Ishikawa (cell line): ENCODE measurements at regions not wholly inside any gene's neighbourhood (a gene's known extent, or its start where the extent isn't known, plus 50 kb on each side); places are given as distances from the start of the nearest gene placed in this dataset.

Source experiments
- CREB1 ChIP-seq: IDR thresholded peaks from 2 replicates; pipeline ENCODE4 v1.6.1; 2012; ENCODE audit warnings: low read depth
- EGR1 ChIP-seq: IDR thresholded peaks from 2 replicates; pipeline ENCODE4 v1.6.1; 2012
- EP300 ChIP-seq: IDR thresholded peaks from 2 replicates; pipeline ENCODE4 v1.6.1; 2012; ENCODE audit warnings: borderline replicate concordance
- MAX ChIP-seq: IDR thresholded peaks from 2 replicates; pipeline ENCODE4 v1.6.1; 2012
- YY1 ChIP-seq: IDR thresholded peaks from 2 replicates; pipeline ENCODE4 v1.6.1; 2012; ENCODE audit warnings: low read depth

- TF ChIP-seq MAX, result no peak
- TF ChIP-seq EP300, result no peak
- no peak for TF ChIP-seq YY1
- no peak for TF ChIP-seq CREB1
- TF ChIP-seq EGR1, result no peak
These were observed 574.5 kb upstream of the SLIT2 start for GRCh38 chr4:19677211-19677610.
